OCI-LY3 (cell line): ENCODE measurements at regions not wholly inside any gene's neighbourhood (a gene's known extent, or its start where the extent isn't known, plus 50 kb on each side); places are given as distances from the start of the nearest gene placed in this dataset.

Experiments used
- H2AFZ ChIP-seq: fragments of 200-600, 300-600 bp; shearing (Covaris generic); 2 replicates; pipeline ENCODE4 v1.6.0; 2014; ENCODE audit warnings: antibody characterized with exemption, low read depth, low read length
- H3K27ac ChIP-seq: fragments of 200-600, 300-600 bp; sonication (generic); 2 replicates; pipeline ENCODE4 v1.5.1; 2014; ENCODE audit warnings: mild to moderate bottlenecking, low read length, moderate library complexity, mixed read lengths
- H3K27me3 ChIP-seq: fragments of 200-600, 300-600 bp; sonication (generic); 2 replicates; pipeline ENCODE4 v1.6.1; 2014; ENCODE audit warnings: low read depth, low read length, mixed read lengths
- H3K36me3 ChIP-seq: fragments of 200-600, 300-600 bp; sonication (generic); replicated peaks from 2 replicates; pipeline ENCODE3; 2014; ENCODE audit warnings: low read depth, low read length, mixed read lengths
- H3K4me1 ChIP-seq: fragments of 300-600, 200-600 bp; sonication (generic); 2 replicates; pipeline ENCODE4 v1.6.1; 2014; ENCODE audit warnings: low read length, mixed read lengths
- H3K4me2 ChIP-seq: fragments of 200-600, 300-600 bp; sonication (generic); 2 replicates; pipeline ENCODE4 v1.6.1; 2014; ENCODE audit warnings: low read length, mixed read lengths
- H3K4me3 ChIP-seq: fragments of 300-600, 200-600 bp; sonication (generic); 2 replicates; pipeline ENCODE4 v1.5.1; 2014; ENCODE audit warnings: antibody characterized with exemption, mild to moderate bottlenecking, low read length, moderate library complexity
- H3K79me2 ChIP-seq: fragments of 300-600, 200-600 bp; shearing (Covaris generic); 2 replicates; pipeline ENCODE4 v1.6.1; 2014; ENCODE audit warnings: mild to moderate bottlenecking, low read length, mixed read lengths
- H3K9ac ChIP-seq: fragments of 300-600, 200-600 bp; shearing (Covaris generic); 2 replicates; pipeline ENCODE4 v1.6.0; 2014; ENCODE audit warnings: mild to moderate bottlenecking, low read length, moderate library complexity
- H3K9me3 ChIP-seq: fragments of 200-600, 300-600 bp; shearing (Covaris generic); 2 replicates; pipeline ENCODE4 v1.6.1; 2014; ENCODE audit warnings: low read length, mixed read lengths; ENCODE audit not compliant: insufficient read depth
- H4K20me1 ChIP-seq: fragments of 200-600, 300-600 bp; sonication (generic); 2 replicates; pipeline ENCODE4 v1.6.1; 2016; ENCODE audit warnings: low read length, mixed read lengths; ENCODE audit not compliant: insufficient read depth
- CTCF ChIP-seq: fragments of 200-600, 300-600 bp; sonication (generic); IDR thresholded peaks from 2 replicates; pipeline ENCODE4 v1.5.1; 2014; ENCODE audit warnings: antibody characterized with exemption, low read length, low read depth
- EZH2phosphoT487 ChIP-seq: fragments of 200-600 bp; shearing (Covaris generic); IDR thresholded peaks from 2 replicates; pipeline ENCODE4 v1.6.1; 2018; ENCODE audit warnings: antibody characterized with exemption, mixed run types, low read depth

- H4K20me1 ChIP-seq, result no peaks in the 10 kb centered on the region
- H3K9ac ChIP-seq, result no peak overlapping the region
- no peaks in the 10 kb centered on the region for H3K36me3 ChIP-seq
- no peaks in the 10 kb centered on the region for H3K9me3 ChIP-seq
- H3K4me3 ChIP-seq, result no peak overlapping the region
- no peak for TF ChIP-seq EZH2phosphoT487
- TF ChIP-seq CTCF, result no peak
- H2AFZ ChIP-seq, result no peak overlapping the region
- H3K4me1 ChIP-seq, result no peaks in the 10 kb centered on the region
- H3K79me2 ChIP-seq, result no peaks in the 10 kb centered on the region
- no peak overlapping the region for H3K27ac ChIP-seq
- no peaks in the 10 kb centered on the region for H3K27me3 ChIP-seq
- no peak overlapping the region for H3K4me2 ChIP-seq
These were observed 367.2 kb downstream of the ZFHX3 start for GRCh38 chr16:72680732-72681131.

- Histone ChIP-seq H2AFZ (no peak overlapping the region), H3K4me1 (no peaks in the 10 kb centered on the region), H4K20me1 (no peaks in the 10 kb centered on the region), H3K9me3 (no peaks in the 10 kb centered on the region), H3K4me2 (no peak overlapping the region), H3K79me2 (no peaks in the 10 kb centered on the region), H3K9ac (no peak overlapping the region), H3K27ac (no peak overlapping the region), H3K36me3 (no peaks in the 10 kb centered on the region), H3K4me3 (no peak overlapping the region), H3K27me3 (no peaks in the 10 kb centered on the region)
- TF ChIP-seq EZH2phosphoT487, result no peak
- TF ChIP-seq CTCF, result no peak
These were observed 368.1 kb downstream of the ZFHX3 start for GRCh38 chr16:72679856-72680255.

GRCh38 chr16:72677662-72678447 lies 370.1 kb downstream of the ZFHX3 start:
- Histone ChIP-seq H3K4me3 (no peak overlapping the region), H3K27ac (no peak overlapping the region), H3K4me1 (no peaks in the 10 kb centered on the region), H4K20me1 (no peaks in the 10 kb centered on the region), H3K79me2 (no peaks in the 10 kb centered on the region), H3K4me2 (no peak overlapping the region), H3K9ac (no peak overlapping the region), H3K27me3 (no peaks in the 10 kb centered on the region), H2AFZ (no peak overlapping the region), H3K9me3 (peaks cover 4% of the 10 kb centered on the region; the same call in 1 of the 2 replicates), H3K36me3 (peaks cover 2% of the 10 kb centered on the region)
- TF ChIP-seq EZH2phosphoT487, result no peak

- Histone ChIP-seq H3K79me2 (no peaks in the 10 kb centered on the region), H3K36me3 (peaks cover 15% of the 10 kb centered on the region), H3K27ac (no peak overlapping the region), H3K27me3 (no peaks in the 10 kb centered on the region), H3K9me3 (peaks cover 9% of the 10 kb centered on the region), H3K4me3 (no peak overlapping the region), H3K9ac (no peak overlapping the region), H3K4me1 (no peaks in the 10 kb centered on the region), H2AFZ (no peak overlapping the region), H3K4me2 (no peak overlapping the region), H4K20me1 (no peaks in the 10 kb centered on the region)
- TF ChIP-seq EZH2phosphoT487, result no peak
- no peak for TF ChIP-seq CTCF
These were observed 374.8 kb downstream of the ZFHX3 start for GRCh38 chr16:72673118-72673517.
